ENCODE measurements at regions not wholly inside any gene's neighbourhood (a gene's known extent, or its start where the extent isn't known, plus 50 kb on each side); places are given as distances from the start of the nearest gene placed in this dataset.

DNA sequence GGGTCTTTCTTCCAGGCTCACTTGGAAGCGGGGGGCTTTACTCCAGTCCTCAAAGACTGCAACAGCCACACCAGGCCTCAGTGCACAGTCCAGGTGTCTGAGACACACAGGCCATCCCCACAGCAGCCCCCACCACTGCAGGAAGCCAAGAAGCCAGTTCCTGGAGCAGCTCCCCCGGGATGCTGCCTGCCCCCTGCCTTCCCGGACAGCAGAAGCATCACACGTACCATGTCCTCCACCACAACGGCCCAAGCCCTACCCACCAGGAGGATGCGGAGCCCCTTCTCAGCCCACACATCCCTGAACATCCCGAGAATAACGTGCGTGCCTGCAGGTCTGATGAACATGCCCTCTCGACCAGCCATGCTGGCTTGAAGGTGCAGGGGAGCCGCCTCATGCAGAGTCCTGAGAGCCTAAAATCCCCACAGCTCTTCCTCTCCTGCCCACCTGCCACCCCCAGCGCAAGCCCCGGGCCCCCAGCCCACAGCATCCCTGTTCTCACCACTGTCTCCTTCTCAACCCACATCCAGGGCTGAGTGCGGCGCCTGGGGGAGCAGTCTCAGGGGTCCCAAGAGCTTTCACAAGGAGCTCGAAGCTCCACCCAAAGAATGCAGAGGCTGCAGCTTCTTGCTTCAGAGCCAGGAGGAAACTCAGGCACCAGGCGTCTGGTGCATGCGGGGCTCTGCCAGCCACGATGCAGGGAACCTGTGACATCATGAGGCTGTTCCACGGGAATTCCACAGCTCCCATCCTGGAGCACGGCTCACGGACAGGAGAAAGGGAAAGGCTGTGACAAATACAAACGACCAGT is 209.6 kb downstream of the BRD1 start:
- Histone ChIP-seq H3K36me3 (ENCODE audit: control insufficient read depth in 1 of 2, insufficient read depth in 2 of 2, low read length in 2 of 2) (no peaks in the 10 kb centered on the region), H3K4me1 (ENCODE audit: control insufficient read depth in 1 of 2, insufficient read depth in 2 of 2, low read length in 2 of 2) (no peaks in the 10 kb centered on the region), H3K9me3 (ENCODE audit: control insufficient read depth in 1 of 2, low read length in 2 of 2) (peaks cover 0 to 3% of the 10 kb centered on the region in 2 donors), H3K27ac (ENCODE audit: low read length) (no peak overlapping the region), H3K27me3 (ENCODE audit: low read depth, low read length) (no peaks in the 10 kb centered on the region), H3K4me3 (ENCODE audit: low read depth in 1 of 2, low read length in 2 of 2) (no peak overlapping the region)

DNA sequence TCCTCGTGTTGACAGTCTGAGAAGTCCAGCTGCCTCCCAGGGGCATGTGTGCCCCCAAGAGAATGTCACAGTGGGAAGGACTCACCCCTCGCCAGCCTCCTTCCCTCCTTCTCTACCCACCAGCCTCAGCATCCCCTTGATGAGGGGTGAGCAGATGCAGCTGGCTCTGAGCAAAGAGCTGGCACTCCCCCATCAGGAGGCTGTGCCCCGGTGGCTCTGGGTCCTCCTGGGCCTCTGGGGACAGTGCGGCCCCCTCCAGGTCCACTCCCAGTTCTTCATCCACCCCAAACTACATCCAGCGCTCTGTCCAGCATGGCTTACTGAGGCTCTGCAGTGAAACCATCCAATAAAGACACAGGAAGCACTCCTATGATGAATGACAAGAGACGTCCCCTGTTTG is 210.4 kb downstream of the BRD1 start:
- Histone ChIP-seq H3K9me3 (ENCODE audit: control insufficient read depth in 1 of 2, low read length in 2 of 2) (peaks cover 0 to 11% of the 10 kb centered on the region in 2 donors), H3K27ac (ENCODE audit: low read length) (no peak overlapping the region), H3K27me3 (ENCODE audit: low read depth, low read length) (no peaks in the 10 kb centered on the region), H3K36me3 (ENCODE audit: control insufficient read depth in 1 of 2, insufficient read depth in 2 of 2, low read length in 2 of 2) (no peaks in the 10 kb centered on the region), H3K4me3 (ENCODE audit: low read depth in 1 of 2, low read length in 2 of 2) (no peak overlapping the region), H3K4me1 (ENCODE audit: control insufficient read depth in 1 of 2, insufficient read depth in 2 of 2, low read length in 2 of 2) (no peaks in the 10 kb centered on the region)

DNA sequence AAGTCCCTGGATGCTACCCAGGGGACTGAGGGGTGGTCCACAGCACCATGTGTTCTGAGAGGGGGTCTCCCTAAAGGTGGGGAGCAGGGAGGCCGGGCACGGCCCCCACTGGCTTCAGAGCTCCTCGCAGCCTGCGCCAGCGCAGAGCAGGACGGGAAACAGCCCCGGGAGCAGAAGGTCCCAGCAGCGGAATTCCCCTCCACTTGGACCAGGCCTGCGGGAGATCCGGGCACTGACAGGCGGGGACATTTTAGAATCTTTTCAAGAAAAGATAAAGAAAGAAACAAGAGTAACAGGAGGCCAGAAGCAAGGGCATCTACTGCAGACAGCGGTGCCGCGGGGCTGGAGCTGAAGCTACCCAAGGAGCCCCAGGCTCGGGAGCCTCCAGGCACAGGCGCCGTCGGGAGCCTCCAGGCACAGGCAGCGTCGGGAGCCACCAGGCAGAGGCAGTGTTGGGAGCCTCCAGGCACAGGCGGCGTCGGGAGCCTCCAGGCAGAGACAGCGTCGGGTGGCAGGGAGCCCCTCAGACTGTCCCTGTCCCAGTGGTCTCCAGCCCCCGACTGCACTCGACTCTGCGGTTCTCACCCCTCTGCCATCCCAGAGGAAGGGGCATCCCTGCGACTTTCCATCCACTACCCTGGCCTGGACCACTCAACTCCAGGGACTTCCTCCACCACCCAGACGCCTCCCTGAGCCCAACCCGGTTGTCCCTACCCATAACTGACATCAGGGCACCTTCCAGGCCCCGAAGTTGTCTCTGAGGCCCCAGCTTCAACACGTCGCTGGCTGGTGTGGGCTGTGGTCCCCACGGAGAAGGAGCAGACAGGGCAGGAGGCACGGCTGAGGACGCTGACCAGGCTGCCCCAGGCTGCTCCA is 211.1 kb downstream of the BRD1 start:
- Histone ChIP-seq H3K27ac (ENCODE audit: low read length) (no peak overlapping the region), H3K4me3 (ENCODE audit: low read depth in 1 of 2, low read length in 2 of 2) (no peak overlapping the region), H3K9me3 (ENCODE audit: control insufficient read depth in 1 of 2, low read length in 2 of 2) (peaks cover 0 to 13% of the 10 kb centered on the region in 2 donors), H3K36me3 (ENCODE audit: control insufficient read depth in 1 of 2, insufficient read depth in 2 of 2, low read length in 2 of 2) (no peaks in the 10 kb centered on the region), H3K4me1 (ENCODE audit: control insufficient read depth in 1 of 2, insufficient read depth in 2 of 2, low read length in 2 of 2) (no peaks in the 10 kb centered on the region), H3K27me3 (ENCODE audit: low read depth, low read length) (no peaks in the 10 kb centered on the region)

DNA sequence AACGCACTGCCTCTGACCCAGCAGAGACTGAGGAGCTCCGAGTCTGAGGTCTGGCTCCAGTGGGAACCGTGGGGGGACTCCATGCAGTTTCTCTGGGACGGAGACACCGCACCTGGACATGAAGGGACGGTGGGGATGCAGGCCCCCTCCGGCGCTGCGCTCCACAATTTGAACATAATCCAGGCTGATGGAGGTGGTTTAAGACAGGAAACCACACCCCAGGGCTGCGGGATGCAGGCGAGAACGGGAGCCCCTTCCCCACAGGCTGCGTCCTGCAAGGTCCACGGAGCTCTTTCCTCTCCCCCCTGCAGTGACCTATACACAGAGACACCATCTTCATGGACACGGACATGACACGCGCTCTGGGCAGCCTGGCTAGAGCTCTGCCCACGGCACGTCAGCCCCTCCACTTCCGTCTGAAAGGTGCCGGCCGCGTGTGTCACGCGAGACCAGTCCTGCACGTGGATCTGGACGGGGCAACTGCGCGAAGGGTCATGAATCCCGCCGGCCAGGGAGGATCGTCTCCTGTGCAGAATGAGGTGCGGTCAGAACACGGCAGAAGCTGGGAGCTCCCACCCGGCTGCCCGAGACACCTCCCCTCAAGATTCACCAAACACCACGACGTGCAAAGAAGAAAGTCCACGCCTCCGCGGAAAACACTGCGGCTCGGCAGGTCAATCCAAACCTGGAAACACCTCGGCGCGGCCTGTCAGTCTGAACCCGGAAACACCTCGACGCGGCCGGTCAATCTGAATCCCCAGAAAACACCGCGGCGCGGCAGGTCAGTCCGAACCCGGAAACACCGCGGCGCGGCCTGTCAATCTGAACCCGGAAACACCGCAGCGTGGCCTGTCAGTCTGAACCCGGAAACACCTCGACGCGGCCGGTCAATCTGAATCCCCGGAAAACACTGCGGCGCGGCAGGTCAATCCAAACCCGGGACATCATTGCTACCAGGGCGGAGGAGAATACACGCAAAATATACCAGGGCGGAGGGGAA is 212.4 kb downstream of the BRD1 start:
- no peak overlapping the region for H3K27ac ChIP-seq (ENCODE audit: low read length)
- peaks cover 0 to 13% of the 10 kb centered on the region in 2 donors for H3K9me3 ChIP-seq (ENCODE audit: control insufficient read depth in 1 of 2, low read length in 2 of 2)
- no peak overlapping the region for H3K4me3 ChIP-seq (ENCODE audit: low read depth in 1 of 2, low read length in 2 of 2)
- no peaks in the 10 kb centered on the region for H3K4me1 ChIP-seq (ENCODE audit: control insufficient read depth in 1 of 2, insufficient read depth in 2 of 2, low read length in 2 of 2)
- no peaks in the 10 kb centered on the region for H3K36me3 ChIP-seq (ENCODE audit: control insufficient read depth in 1 of 2, insufficient read depth in 2 of 2, low read length in 2 of 2)
- no peaks in the 10 kb centered on the region for H3K27me3 ChIP-seq (ENCODE audit: low read depth, low read length)

DNA sequence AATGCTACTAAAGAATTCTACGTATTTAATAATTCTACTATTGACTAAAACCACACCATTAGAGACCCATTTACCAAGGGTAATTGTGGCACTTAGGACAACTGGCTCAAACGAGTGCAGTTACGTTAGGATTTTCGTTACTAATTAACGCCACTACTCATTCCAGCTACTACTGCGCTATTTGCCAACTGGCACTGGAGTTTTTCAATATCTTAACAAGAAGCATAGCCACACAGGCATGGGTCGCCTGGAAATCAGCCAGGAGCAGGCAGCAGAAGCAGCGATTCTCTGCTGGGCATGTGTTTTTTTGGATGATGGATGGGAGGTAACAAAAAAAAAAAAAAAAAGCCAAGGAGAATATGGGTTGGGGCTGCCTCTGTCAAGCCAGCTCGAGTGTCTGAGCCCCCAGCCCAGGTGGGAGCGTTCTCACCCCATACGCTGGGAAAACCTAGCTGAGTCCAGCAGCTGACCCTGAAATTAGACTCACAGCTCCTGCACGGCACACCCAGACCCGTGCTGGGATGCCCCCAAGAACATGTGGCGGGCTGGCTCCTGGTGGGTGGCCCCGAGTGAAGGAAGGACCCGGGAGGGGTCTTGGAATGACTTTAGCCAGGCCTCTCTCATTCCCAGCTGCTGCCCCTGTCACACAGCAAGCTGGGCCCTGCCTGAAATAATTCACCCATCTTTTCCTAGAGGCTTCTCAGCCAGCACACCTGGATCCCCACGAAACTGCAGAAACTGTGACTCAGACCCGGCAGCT is 214.0 kb downstream of the BRD1 start:
- Histone ChIP-seq H3K4me3 (ENCODE audit: low read depth in 1 of 2, low read length in 2 of 2) (no peak overlapping the region), H3K27me3 (ENCODE audit: low read depth, low read length) (no peaks in the 10 kb centered on the region), H3K9me3 (ENCODE audit: control insufficient read depth in 1 of 2, low read length in 2 of 2) (peaks cover 0 to 13% of the 10 kb centered on the region in 2 donors), H3K4me1 (ENCODE audit: control insufficient read depth in 1 of 2, insufficient read depth in 2 of 2, low read length in 2 of 2) (no peaks in the 10 kb centered on the region), H3K27ac (ENCODE audit: low read length) (no peak overlapping the region), H3K36me3 (ENCODE audit: control insufficient read depth in 1 of 2, insufficient read depth in 2 of 2, low read length in 2 of 2) (no peaks in the 10 kb centered on the region)

DNA sequence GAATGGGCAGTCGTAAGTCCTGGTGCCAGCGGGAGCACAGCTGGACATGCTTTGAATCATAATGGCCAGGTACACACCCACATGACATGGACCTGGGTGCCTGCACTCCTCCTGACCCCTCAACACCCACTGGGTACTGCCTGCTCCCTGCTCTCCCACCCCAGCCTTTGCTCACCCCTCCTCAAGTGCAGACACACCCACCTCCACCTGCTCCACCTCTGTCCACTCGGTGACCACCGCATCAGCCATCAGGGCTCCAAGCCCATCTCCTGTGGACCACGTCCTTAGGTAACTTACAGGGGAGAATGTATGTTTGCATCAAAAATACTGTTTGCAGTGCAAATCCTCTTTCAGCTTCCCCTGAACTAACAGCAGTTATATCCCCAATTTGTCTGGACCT is 214.6 kb downstream of the BRD1 start:
- H3K9me3 ChIP-seq (ENCODE audit: control insufficient read depth in 1 of 2, low read length in 2 of 2): peaks cover 0 to 13% of the 10 kb centered on the region in 2 donors
- H3K4me1 ChIP-seq (ENCODE audit: control insufficient read depth in 1 of 2, insufficient read depth in 2 of 2, low read length in 2 of 2): no peaks in the 10 kb centered on the region
- no peak overlapping the region for H3K4me3 ChIP-seq (ENCODE audit: low read depth in 1 of 2, low read length in 2 of 2)
- no peaks in the 10 kb centered on the region for H3K27me3 ChIP-seq (ENCODE audit: low read depth, low read length)
- H3K36me3 ChIP-seq (ENCODE audit: control insufficient read depth in 1 of 2, insufficient read depth in 2 of 2, low read length in 2 of 2): no peaks in the 10 kb centered on the region
- H3K27ac ChIP-seq (ENCODE audit: low read length): no peak overlapping the region

DNA sequence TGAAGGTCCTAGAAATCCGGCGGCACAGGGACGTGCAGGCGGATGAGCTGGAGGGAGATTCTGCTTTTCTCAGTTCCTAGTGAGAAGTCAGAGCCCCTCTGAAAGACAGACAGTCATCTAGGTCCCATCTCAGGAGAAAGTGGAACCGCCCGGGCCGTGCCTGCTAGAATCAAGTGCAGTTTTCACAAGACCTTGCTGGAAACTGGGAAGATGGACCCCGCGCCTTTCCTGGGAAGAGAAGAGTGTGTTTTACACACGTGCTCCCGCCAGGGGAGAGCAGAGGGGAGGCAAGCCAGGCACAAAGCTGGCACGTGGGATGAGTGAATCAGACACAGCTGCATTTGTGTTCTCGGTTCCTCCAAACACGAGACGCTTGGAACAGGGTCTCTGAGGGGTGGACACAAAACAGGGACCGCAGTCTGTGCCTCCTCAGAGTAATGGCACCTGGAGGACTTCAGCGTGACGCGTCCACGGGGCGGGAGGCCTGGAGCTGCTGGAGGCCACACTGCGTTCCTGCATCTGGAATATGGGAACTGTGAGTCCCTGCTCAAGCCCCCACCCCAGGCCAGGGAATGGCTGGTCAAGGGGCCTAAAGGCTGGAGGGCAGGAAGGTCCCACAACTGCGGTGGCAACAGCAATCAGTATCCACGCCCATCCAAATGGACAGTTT is 218.3 kb downstream of the BRD1 start:
- Histone ChIP-seq H3K4me3 (ENCODE audit: low read depth in 1 of 2, low read length in 2 of 2) (no peak overlapping the region), H3K9me3 (ENCODE audit: control insufficient read depth in 1 of 2, low read length in 2 of 2) (peaks cover 0 to 25% of the 10 kb centered on the region in 2 donors), H3K27ac (ENCODE audit: low read length) (no peak overlapping the region), H3K36me3 (ENCODE audit: control insufficient read depth in 1 of 2, insufficient read depth in 2 of 2, low read length in 2 of 2) (no peaks in the 10 kb centered on the region), H3K27me3 (ENCODE audit: low read depth, low read length) (no peaks in the 10 kb centered on the region), H3K4me1 (ENCODE audit: control insufficient read depth in 1 of 2, insufficient read depth in 2 of 2, low read length in 2 of 2) (no peaks in the 10 kb centered on the region)

DNA sequence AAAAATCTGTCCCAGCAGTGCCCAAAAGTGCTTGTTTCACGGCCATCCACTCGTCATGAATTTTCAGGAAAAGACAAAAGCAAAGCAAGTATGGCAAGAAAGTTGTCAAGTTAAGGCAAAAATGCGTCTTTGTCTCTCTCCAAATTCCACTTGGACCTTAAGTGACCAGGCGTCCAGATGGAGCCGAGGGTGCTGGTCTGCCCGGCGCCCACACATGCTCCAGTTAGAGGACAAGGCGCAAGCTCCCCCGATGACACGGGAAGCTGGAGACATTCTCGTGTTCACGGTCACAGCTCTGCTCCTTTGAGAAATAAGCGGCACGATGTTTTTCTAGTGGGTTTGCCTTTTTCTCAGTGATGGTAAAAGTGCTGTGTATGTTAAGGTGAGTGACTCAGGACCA is 219.0 kb downstream of the BRD1 start:
- H3K9me3 ChIP-seq (ENCODE audit: control insufficient read depth in 1 of 2, low read length in 2 of 2): peaks cover 0 to 27% of the 10 kb centered on the region in 2 donors

DNA sequence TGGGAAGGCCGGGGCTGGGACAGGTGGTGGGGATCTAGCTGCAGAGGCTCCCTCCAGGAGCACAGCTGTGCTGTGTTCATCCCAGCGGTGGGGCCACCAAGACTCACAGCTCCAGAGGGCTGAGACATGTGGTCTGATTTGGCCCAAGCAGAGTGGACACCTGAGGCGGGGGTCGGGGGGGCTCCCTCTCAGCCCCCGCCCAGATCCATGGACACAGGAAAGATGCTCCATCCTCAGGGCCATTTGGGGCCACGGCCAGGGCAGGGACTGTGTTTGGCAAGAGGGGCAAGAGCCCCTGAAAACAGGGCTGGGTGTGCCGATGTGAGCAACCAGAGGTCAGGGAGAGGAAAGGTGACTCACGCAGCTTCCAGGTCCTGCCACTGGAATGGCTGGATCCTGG is 219.4 kb downstream of the BRD1 start:
- Histone ChIP-seq H3K27me3 (ENCODE audit: low read depth, low read length) (no peaks in the 10 kb centered on the region), H3K9me3 (ENCODE audit: control insufficient read depth in 1 of 2, low read length in 2 of 2) (peaks cover 0 to 29% of the 10 kb centered on the region in 2 donors), H3K27ac (ENCODE audit: low read length) (no peak overlapping the region), H3K4me1 (ENCODE audit: control insufficient read depth in 1 of 2, insufficient read depth in 2 of 2, low read length in 2 of 2) (no peaks in the 10 kb centered on the region), H3K36me3 (ENCODE audit: control insufficient read depth in 1 of 2, insufficient read depth in 2 of 2, low read length in 2 of 2) (no peaks in the 10 kb centered on the region), H3K4me3 (ENCODE audit: low read depth in 1 of 2, low read length in 2 of 2) (no peak overlapping the region)

More for the DNA sequence above, 219.0 kb downstream of the BRD1 start:
- no peak overlapping the region for H3K4me3 ChIP-seq (ENCODE audit: low read depth in 1 of 2, low read length in 2 of 2)
- no peak overlapping the region for H3K27ac ChIP-seq (ENCODE audit: low read length)
- no peaks in the 10 kb centered on the region for H3K36me3 ChIP-seq (ENCODE audit: control insufficient read depth in 1 of 2, insufficient read depth in 2 of 2, low read length in 2 of 2)
- no peaks in the 10 kb centered on the region for H3K27me3 ChIP-seq (ENCODE audit: low read depth, low read length)
- H3K4me1 ChIP-seq (ENCODE audit: control insufficient read depth in 1 of 2, insufficient read depth in 2 of 2, low read length in 2 of 2): no peaks in the 10 kb centered on the region

DNA sequence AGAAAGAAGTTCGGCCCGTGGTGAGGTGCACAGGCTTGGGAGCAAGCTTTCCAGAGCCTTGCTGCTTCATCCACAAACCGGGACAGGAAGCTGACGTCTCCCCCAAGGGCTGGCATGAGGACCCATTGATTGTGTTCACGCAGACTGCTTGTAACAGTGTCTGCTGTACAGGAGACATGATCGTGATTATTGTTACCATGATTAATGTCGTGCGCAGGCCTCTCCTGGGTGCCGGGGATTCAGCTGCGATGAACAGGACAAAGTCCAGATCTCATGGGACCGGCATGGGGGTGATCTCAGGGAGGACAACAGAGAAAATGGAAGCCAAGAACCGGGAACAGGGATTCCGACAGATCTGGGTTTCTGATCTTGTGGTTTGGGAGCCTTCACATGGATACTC is 219.9 kb downstream of the BRD1 start:
- H3K4me3 ChIP-seq (ENCODE audit: low read depth in 1 of 2, low read length in 2 of 2): no peak overlapping the region
- H3K4me1 ChIP-seq (ENCODE audit: control insufficient read depth in 1 of 2, insufficient read depth in 2 of 2, low read length in 2 of 2): no peaks in the 10 kb centered on the region
- H3K27me3 ChIP-seq (ENCODE audit: low read depth, low read length): no peaks in the 10 kb centered on the region
- H3K9me3 ChIP-seq (ENCODE audit: control insufficient read depth in 1 of 2, low read length in 2 of 2): peaks cover 0 to 25% of the 10 kb centered on the region in 2 donors
- no peaks in the 10 kb centered on the region for H3K36me3 ChIP-seq (ENCODE audit: control insufficient read depth in 1 of 2, insufficient read depth in 2 of 2, low read length in 2 of 2)
- H3K27ac ChIP-seq (ENCODE audit: low read length): no peak overlapping the region

All from muscle layer of duodenum (tissue), 2 donors.